Stromal cell of bone marrow (primary cell): ENCODE measurements at regions not wholly inside any gene's neighbourhood (a gene's known extent, or its start where the extent isn't known, plus 50 kb on each side); places are given as distances from the start of the nearest gene placed in this dataset.

Experiments
- DNase-seq: peaks from one replicate; pipeline ENCODE4 v3.0.0-alpha.2; 2012; ENCODE audit warnings: low read depth

- DNase-seq = no peak
Observed at GRCh38 chr5:81855591-81855990, 104.7 kb upstream of the SSBP2 start.

- DNase-seq = no peak
Observed at GRCh38 chr5:81854915-81855314, 104.0 kb upstream of the SSBP2 start.

GRCh38 chr5:81854485-81854884 lies 103.6 kb upstream of the SSBP2 start:
- no peak for DNase-seq

GRCh38 chr5:81853030-81853357 lies 102.1 kb upstream of the SSBP2 start:
- DNase-seq = no peak

GRCh38 chr5:81852291-81853029 lies 101.6 kb upstream of the SSBP2 start:
- no peak for DNase-seq

GRCh38 chr5:81851481-81852178 lies 100.7 kb upstream of the SSBP2 start:
- peak; percentile 93 for DNase-seq

- no peak for DNase-seq
Observed at GRCh38 chr5:81850501-81851357, 99.8 kb upstream of the SSBP2 start.

GRCh38 chr5:81849770-81850367 lies 99.0 kb upstream of the SSBP2 start:
- no peak for DNase-seq

- DNase-seq = no peak
Observed at GRCh38 chr5:81848362-81848880, 97.5 kb upstream of the SSBP2 start.

- DNase-seq = no peak
Observed at GRCh38 chr5:81846301-81846700, 95.4 kb upstream of the SSBP2 start.

GRCh38 chr5:81843845-81844244 lies 92.9 kb upstream of the SSBP2 start:
- no peak for DNase-seq

- no peak for DNase-seq
Observed at GRCh38 chr5:81842795-81843398, 92.0 kb upstream of the SSBP2 start.

- no peak for DNase-seq
Observed at GRCh38 chr5:81839034-81839433, 88.1 kb upstream of the SSBP2 start.

- no peak for DNase-seq
Observed at GRCh38 chr5:81838307-81838906, 87.5 kb upstream of the SSBP2 start.

GRCh38 chr5:81837667-81838306 lies 86.9 kb upstream of the SSBP2 start:
- no peak for DNase-seq

GRCh38 chr5:81835814-81836367 lies 85.0 kb upstream of the SSBP2 start:
- DNase-seq = no peak

GRCh38 chr5:81834021-81834660 lies 83.2 kb upstream of the SSBP2 start:
- DNase-seq = no peak

GRCh38 chr5:81830596-81830995 lies 79.7 kb upstream of the SSBP2 start:
- DNase-seq = no peak

GRCh38 chr5:81829242-81829641 lies 78.3 kb upstream of the SSBP2 start:
- DNase-seq = no peak

GRCh38 chr5:81827500-81827899 lies 76.6 kb upstream of the SSBP2 start:
- no peak for DNase-seq
